ENCODE measurements at regions not wholly inside any gene's neighbourhood (a gene's known extent, or its start where the extent isn't known, plus 50 kb on each side); places are given as distances from the start of the nearest gene placed in this dataset.

DNA sequence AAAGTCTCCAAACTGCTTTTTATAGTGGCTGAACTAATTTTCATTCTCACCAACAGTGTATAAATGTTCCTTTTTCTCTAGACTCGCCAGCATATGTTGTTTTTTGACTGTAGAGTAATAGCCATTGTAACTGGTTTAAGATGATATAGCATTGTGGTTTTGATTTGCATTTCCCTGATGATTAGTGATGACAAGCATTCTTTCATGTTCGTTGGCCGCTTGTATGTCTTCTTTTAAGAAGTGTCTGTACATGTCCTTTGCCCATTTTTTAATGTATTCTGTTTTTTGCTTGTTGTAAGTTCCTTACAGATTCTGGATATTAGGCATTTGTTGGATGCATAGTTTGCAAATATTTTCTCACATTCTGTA is 404.9 kb downstream of the FLRT2 start:
- Histone ChIP-seq H3F3A (replicated peaks; ENCODE audit: low read depth) (no peaks in the 10 kb centered on the region), H2AFZ (peak overlapping the region; percentile 80; the same call in 1 of the 2 replicates), H3K27me3 (ENCODE audit: insufficient read depth) (no peaks in the 10 kb centered on the region), H3K36me3 (ENCODE audit: insufficient read depth) (no peaks in the 10 kb centered on the region), H3K4me2 (no peak overlapping the region), H3K4me1 (ENCODE audit: insufficient read depth) (no peaks in the 10 kb centered on the region), H4K20me1 (replicated peaks; ENCODE audit: insufficient read depth) (no peaks in the 10 kb centered on the region), H3K9me2 (ENCODE audit: insufficient read depth) (no peaks in the 10 kb centered on the region; the same call in 1 of the 2 replicates), H3K4me3 (no peak overlapping the region), H3K79me2 (replicated peaks; ENCODE audit: insufficient read depth) (no peaks in the 10 kb centered on the region), H3K27ac (ENCODE audit: low read depth) (no peak overlapping the region)
- Mint-ChIP-seq H3K27ac (no peak overlapping the region), H3K4me3 (no peak overlapping the region), H3K9me3 (peaks cover 12% of the 10 kb centered on the region; the same call in 2 of the 3 replicates), H3K27me3 (ENCODE audit: insufficient read depth, low read depth, poor library complexity) (no peaks in the 10 kb centered on the region), H3K4me1 (no peaks in the 10 kb centered on the region), H3K36me3 (ENCODE audit: low read depth) (peaks cover 8% of the 10 kb centered on the region)
- TF ChIP-seq ZNF331 (CRISPR knock-in tag; IDR thresholded peaks at IDR 0.05; ENCODE audit: low read depth) = no peak
- TF ChIP-seq, protein P1, sequence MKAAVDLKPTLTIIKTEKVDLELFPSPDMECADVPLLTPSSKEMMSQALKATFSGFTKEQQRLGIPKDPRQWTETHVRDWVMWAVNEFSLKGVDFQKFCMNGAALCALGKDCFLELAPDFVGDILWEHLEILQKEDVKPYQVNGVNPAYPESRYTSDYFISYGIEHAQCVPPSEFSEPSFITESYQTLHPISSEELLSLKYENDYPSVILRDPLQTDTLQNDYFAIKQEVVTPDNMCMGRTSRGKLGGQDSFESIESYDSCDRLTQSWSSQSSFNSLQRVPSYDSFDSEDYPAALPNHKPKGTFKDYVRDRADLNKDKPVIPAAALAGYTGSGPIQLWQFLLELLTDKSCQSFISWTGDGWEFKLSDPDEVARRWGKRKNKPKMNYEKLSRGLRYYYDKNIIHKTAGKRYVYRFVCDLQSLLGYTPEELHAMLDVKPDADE (IDR thresholded peaks at IDR 0.05) = no peak
- no peak for ATAC-seq
- DNase-seq (ENCODE audit: low spot score) = no peak

DNA sequence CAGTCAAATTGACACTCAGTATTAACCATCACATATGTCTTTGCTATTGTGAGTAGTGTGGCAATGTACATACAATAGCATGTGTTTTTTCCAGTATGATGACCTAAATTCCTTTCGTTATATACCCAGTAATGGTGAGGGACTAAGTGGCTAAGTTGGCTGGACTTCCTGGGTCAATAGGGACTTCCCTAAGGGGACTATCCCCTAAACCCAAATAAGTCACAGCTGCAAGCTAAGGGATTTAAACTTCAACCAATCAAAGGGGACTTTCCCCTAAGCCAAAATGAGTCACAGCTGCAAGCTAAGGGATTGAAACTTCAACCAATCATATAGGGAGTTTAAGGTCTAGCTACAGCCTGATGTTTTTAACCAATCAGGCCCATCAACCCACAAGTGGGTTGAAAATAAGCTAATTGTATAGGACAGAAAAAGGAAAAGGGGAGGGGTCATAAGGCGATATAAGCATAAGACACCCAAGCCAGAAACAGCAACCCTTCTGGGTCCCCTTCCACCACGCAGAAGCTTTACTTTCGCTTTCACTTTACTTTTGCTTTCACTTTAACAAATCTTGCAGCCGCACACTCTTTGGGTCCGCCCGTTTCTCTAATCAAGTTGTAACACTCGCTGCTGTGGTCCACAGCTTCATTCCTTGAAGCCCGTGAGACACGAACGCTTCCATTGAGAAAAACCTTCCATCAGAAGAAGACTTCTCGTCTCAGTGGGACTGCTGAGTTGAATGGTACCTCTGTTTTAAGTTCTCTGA is 404.4 kb downstream of the FLRT2 start:
- peaks cover 8% of the 10 kb centered on the region for H3K36me3 Mint-ChIP-seq (ENCODE audit: low read depth)
- Histone ChIP-seq H3F3A (replicated peaks; ENCODE audit: low read depth) (no peaks in the 10 kb centered on the region), H3K27ac (ENCODE audit: low read depth) (no peak overlapping the region), H3K27me3 (ENCODE audit: insufficient read depth) (no peaks in the 10 kb centered on the region), H3K4me1 (ENCODE audit: insufficient read depth) (no peaks in the 10 kb centered on the region), H3K9me2 (ENCODE audit: insufficient read depth) (peaks cover 2% of the 10 kb centered on the region; the same call in 1 of the 2 replicates), H3K4me2 (no peak overlapping the region), H3K79me2 (replicated peaks; ENCODE audit: insufficient read depth) (no peaks in the 10 kb centered on the region), H4K20me1 (replicated peaks; ENCODE audit: insufficient read depth) (no peaks in the 10 kb centered on the region), H3K4me3 (no peak overlapping the region), H2AFZ (peak overlapping the region; percentile 80), H3K36me3 (ENCODE audit: insufficient read depth) (no peaks in the 10 kb centered on the region)
- no peaks in the 10 kb centered on the region for H3K27me3 Mint-ChIP-seq (ENCODE audit: insufficient read depth, low read depth, poor library complexity)
- peak; percentile 9 for DNase-seq (ENCODE audit: low spot score)
- H3K4me1 Mint-ChIP-seq = no peaks in the 10 kb centered on the region
- TF ChIP-seq, protein P2, sequence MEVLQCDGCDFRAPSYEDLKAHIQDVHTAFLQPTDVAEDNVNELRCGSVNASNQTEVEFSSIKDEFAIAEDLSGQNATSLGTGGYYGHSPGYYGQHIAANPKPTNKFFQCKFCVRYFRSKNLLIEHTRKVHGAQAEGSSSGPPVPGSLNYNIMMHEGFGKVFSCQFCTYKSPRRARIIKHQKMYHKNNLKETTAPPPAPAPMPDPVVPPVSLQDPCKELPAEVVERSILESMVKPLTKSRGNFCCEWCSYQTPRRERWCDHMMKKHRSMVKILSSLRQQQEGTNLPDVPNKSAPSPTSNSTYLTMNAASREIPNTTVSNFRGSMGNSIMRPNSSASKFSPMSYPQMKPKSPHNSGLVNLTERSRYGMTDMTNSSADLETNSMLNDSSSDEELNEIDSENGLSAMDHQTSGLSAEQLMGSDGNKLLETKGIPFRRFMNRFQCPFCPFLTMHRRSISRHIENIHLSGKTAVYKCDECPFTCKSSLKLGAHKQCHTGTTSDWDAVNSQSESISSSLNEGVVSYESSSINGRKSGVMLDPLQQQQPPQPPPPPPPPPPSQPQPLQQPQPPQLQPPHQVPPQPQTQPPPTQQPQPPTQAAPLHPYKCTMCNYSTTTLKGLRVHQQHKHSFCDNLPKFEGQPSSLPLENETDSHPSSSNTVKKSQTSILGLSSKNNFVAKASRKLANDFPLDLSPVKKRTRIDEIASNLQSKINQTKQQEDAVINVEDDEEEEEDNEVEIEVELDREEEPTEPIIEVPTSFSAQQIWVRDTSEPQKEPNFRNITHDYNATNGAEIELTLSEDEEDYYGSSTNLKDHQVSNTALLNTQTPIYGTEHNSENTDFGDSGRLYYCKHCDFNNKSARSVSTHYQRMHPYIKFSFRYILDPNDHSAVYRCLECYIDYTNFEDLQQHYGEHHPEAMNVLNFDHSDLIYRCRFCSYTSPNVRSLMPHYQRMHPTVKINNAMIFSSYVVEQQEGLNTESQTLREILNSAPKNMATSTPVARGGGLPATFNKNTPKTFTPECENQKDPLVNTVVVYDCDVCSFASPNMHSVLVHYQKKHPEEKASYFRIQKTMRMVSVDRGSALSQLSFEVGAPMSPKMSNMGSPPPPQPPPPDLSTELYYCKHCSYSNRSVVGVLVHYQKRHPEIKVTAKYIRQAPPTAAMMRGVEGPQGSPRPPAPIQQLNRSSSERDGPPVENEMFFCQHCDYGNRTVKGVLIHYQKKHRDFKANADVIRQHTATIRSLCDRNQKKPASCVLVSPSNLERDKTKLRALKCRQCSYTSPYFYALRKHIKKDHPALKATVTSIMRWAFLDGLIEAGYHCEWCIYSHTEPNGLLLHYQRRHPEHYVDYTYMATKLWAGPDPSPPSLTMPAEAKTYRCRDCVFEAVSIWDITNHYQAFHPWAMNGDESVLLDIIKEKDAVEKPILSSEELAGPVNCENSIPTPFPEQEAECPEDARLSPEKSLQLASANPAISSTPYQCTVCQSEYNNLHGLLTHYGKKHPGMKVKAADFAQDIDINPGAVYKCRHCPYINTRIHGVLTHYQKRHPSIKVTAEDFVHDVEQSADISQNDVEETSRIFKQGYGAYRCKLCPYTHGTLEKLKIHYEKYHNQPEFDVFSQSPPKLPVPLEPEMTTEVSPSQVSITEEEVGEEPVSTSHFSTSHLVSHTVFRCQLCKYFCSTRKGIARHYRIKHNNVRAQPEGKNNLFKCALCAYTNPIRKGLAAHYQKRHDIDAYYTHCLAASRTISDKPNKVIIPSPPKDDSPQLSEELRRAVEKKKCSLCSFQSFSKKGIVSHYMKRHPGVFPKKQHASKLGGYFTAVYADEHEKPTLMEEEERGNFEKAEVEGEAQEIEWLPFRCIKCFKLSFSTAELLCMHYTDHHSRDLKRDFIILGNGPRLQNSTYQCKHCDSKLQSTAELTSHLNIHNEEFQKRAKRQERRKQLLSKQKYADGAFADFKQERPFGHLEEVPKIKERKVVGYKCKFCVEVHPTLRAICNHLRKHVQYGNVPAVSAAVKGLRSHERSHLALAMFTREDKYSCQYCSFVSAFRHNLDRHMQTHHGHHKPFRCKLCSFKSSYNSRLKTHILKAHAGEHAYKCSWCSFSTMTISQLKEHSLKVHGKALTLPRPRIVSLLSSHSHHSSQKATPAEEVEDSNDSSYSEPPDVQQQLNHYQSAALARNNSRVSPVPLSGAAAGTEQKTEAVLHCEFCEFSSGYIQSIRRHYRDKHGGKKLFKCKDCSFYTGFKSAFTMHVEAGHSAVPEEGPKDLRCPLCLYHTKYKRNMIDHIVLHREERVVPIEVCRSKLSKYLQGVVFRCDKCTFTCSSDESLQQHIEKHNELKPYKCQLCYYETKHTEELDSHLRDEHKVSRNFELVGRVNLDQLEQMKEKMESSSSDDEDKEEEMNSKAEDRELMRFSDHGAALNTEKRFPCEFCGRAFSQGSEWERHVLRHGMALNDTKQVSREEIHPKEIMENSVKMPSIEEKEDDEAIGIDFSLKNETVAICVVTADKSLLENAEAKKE (CRISPR knock-in tag; IDR thresholded peaks at IDR 0.05) = no peak
- no peak for TF ChIP-seq STAT1 (IDR thresholded peaks at IDR 0.05; ENCODE audit: unreplicated experiment)
- no peak for TF ChIP-seq POLR2AphosphoS5 (IDR thresholded peaks at IDR 0.05; ENCODE audit: low read depth)
- no peak for TF ChIP-seq EZH2 (IDR thresholded peaks at IDR 0.05; ENCODE audit: low read depth, unreplicated experiment)
- H3K4me3 Mint-ChIP-seq = no peak overlapping the region
- no peak overlapping the region for H3K27ac Mint-ChIP-seq
- ATAC-seq = no peak
- H3K9me3 Mint-ChIP-seq = peaks cover 14% of the 10 kb centered on the region; the same call in 2 of the 3 replicates

Data from GM23338 (cell line).